ENCODE measurements at regions not wholly inside any gene's neighbourhood (a gene's known extent, or its start where the extent isn't known, plus 50 kb on each side); places are given as distances from the start of the nearest gene placed in this dataset.

DNA sequence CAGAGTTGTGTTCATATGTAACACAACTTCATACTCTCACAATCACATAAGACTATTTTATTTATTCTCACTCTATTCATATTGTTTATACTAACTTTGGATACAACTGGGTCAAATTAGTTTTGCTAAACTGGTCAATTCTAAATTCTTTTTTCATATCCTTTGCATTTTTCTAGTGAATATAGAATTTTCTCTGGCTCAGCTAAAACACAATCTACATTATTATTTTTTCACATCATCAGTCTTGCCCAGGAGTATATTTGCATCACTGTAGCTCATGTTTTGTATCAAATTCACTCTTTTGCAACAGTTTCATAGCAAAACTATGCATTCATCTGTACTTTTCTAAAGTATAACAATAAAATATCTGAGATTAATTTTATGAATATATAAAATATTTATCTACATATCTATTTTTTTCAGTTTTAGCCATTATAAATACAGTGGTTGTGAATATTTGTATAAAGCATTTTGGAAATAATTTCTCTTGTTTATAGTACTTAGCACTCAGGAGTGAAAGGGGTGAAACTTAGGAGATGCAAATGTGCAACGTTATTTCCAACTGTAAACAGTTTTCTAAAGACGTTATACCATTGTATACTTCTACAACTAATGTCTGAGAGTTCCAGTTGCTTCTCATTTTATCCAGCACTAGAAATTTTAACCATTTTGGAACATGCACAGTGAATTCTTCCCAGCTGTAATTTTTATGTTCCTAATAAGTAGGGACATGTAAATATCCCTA lies 854.6 kb downstream of the CBLN2 start:
- H3K27me3 ChIP-seq: no peaks in the 10 kb centered on the region
- DNase-seq (ENCODE audit: extremely low spot score in 2 of 2): no peak
- intact Hi-C loops (cut with DNase I): no loop called here
- no peaks in the 10 kb centered on the region for H3K36me3 ChIP-seq
- no peak for TF ChIP-seq POLR2A (IDR thresholded peaks at IDR 0.05)
- no peak for TF ChIP-seq POLR2AphosphoS5 (IDR thresholded peaks at IDR 0.05; ENCODE audit: insufficient read depth in 1 of 2, low read depth in 1 of 2)
- TF ChIP-seq, protein P1, sequence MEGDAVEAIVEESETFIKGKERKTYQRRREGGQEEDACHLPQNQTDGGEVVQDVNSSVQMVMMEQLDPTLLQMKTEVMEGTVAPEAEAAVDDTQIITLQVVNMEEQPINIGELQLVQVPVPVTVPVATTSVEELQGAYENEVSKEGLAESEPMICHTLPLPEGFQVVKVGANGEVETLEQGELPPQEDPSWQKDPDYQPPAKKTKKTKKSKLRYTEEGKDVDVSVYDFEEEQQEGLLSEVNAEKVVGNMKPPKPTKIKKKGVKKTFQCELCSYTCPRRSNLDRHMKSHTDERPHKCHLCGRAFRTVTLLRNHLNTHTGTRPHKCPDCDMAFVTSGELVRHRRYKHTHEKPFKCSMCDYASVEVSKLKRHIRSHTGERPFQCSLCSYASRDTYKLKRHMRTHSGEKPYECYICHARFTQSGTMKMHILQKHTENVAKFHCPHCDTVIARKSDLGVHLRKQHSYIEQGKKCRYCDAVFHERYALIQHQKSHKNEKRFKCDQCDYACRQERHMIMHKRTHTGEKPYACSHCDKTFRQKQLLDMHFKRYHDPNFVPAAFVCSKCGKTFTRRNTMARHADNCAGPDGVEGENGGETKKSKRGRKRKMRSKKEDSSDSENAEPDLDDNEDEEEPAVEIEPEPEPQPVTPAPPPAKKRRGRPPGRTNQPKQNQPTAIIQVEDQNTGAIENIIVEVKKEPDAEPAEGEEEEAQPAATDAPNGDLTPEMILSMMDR (IDR thresholded peaks at IDR 0.05): no peak
- H3K4me1 ChIP-seq: no peaks in the 10 kb centered on the region
- H3K9me3 ChIP-seq: no peaks in the 10 kb centered on the region
- H3K4me3 ChIP-seq: no peak overlapping the region
- H3K27ac ChIP-seq: no peak overlapping the region

DNA sequence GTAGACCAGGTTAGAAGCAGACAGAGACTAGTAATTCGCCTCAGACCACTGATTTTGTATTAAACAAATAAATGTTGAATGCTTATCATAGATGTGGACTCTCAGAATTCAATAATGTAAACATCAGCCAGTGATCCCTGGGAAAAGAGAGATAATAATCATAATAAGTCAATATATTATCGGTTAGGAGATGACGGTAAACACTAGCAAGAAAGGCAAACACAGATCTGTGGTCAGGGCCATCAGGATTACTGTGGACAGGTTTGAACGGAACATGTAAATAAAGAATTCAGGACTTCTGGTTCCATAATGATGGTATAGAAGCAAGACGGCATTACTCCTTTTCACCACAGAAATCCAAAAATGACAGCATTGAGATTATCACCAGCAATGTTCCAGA lies 861.6 kb downstream of the CBLN2 start:
- DNase-seq (ENCODE audit: extremely low spot score in 2 of 2): no peak
- H3K27ac ChIP-seq: no peak overlapping the region
- H3K27me3 ChIP-seq: no peaks in the 10 kb centered on the region
- H3K36me3 ChIP-seq: no peaks in the 10 kb centered on the region
- no peaks in the 10 kb centered on the region for H3K4me1 ChIP-seq
- intact Hi-C loops (cut with DNase I): no loop called here
- TF ChIP-seq POLR2AphosphoS5 (IDR thresholded peaks at IDR 0.05; ENCODE audit: insufficient read depth in 1 of 2, low read depth in 1 of 2) (no peak), POLR2A (IDR thresholded peaks at IDR 0.05) (no peak)
- TF ChIP-seq, protein P1 (IDR thresholded peaks at IDR 0.05): no peak
- H3K4me3 ChIP-seq: no peak overlapping the region
- H3K9me3 ChIP-seq: no peaks in the 10 kb centered on the region

GRCh38 chr18:71678144-71678543 lies 866.0 kb downstream of the CBLN2 start:
- H3K9me3 ChIP-seq: no peaks in the 10 kb centered on the region
- H3K36me3 ChIP-seq: no peaks in the 10 kb centered on the region
- H3K4me3 ChIP-seq: no peak overlapping the region
- H3K4me1 ChIP-seq: no peaks in the 10 kb centered on the region
- no peak for DNase-seq (ENCODE audit: extremely low spot score in 2 of 2)
- intact Hi-C loops (cut with DNase I): no loop called here
- no peaks in the 10 kb centered on the region for H3K27me3 ChIP-seq
- TF ChIP-seq POLR2A (IDR thresholded peaks at IDR 0.05): no peak
- TF ChIP-seq, protein P1 (IDR thresholded peaks at IDR 0.05): no peak
- no peak for TF ChIP-seq POLR2AphosphoS5 (IDR thresholded peaks at IDR 0.05; ENCODE audit: insufficient read depth in 1 of 2, low read depth in 1 of 2)
- no peak overlapping the region for H3K27ac ChIP-seq

DNA sequence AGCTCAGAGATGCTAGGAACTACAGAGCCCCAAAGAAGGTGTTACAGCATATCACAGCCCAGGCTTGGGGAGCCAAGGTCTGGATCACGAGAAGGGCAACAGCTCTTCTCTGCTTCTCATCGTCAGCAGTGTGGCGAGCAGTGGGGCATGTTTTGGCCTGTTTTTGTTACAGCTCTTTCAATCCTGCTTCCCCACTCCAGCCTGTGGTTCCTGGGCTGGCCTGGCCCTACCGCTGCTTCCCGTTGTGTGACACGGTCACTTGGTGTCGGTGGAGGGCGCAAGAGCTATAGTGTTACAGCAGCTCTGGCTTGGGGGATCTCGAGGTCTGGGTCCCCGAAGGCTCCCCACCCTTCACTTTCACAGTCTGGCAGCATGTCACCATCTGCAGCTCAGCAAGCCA lies 870.2 kb downstream of the CBLN2 start:
- no peaks in the 10 kb centered on the region for H3K9me3 ChIP-seq
- no peak overlapping the region for H3K4me3 ChIP-seq
- TF ChIP-seq, protein P1 (IDR thresholded peaks at IDR 0.05): no peak
- TF ChIP-seq POLR2A (IDR thresholded peaks at IDR 0.05) (no peak), POLR2AphosphoS5 (IDR thresholded peaks at IDR 0.05; ENCODE audit: insufficient read depth in 1 of 2, low read depth in 1 of 2) (no peak)
- no peaks in the 10 kb centered on the region for H3K36me3 ChIP-seq
- DNase-seq (ENCODE audit: extremely low spot score in 2 of 2): no peak
- no peaks in the 10 kb centered on the region for H3K27me3 ChIP-seq
- no peak overlapping the region for H3K27ac ChIP-seq
- H3K4me1 ChIP-seq: no peaks in the 10 kb centered on the region
- intact Hi-C loops (cut with DNase I): no loop called here

DNA sequence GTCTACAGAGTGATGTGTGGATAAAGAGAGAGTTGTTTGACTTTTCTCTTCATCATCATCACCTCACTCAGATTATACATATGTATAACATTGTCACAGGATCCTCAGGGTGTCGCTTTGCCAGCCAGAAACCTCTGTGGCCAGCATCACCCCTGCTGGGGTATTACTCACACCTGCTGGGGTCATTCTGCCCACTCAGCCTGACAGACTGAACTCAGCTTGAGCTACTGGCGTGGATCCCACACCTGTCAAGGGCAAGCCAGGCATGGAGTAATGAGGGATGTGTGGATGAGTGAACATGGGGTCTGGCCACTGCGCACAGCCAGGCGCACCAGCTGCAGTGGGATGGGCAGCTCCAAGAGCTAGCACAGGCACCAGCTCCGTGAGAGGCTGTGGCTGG lies 870.6 kb downstream of the CBLN2 start:
- Histone ChIP-seq H3K36me3 (no peaks in the 10 kb centered on the region), H3K4me3 (no peak overlapping the region), H3K4me1 (no peaks in the 10 kb centered on the region), H3K27ac (no peak overlapping the region), H3K27me3 (no peaks in the 10 kb centered on the region), H3K9me3 (no peaks in the 10 kb centered on the region)
- intact Hi-C loops (cut with DNase I): no loop called here
- no peak for DNase-seq (ENCODE audit: extremely low spot score in 2 of 2)
- TF ChIP-seq POLR2AphosphoS5 (IDR thresholded peaks at IDR 0.05; ENCODE audit: insufficient read depth in 1 of 2, low read depth in 1 of 2): no peak
- no peak for TF ChIP-seq POLR2A (IDR thresholded peaks at IDR 0.05)
